ENCODE measurements at regions not wholly inside any gene's neighbourhood (a gene's known extent, or its start where the extent isn't known, plus 50 kb on each side); places are given as distances from the start of the nearest gene placed in this dataset.

DNA sequence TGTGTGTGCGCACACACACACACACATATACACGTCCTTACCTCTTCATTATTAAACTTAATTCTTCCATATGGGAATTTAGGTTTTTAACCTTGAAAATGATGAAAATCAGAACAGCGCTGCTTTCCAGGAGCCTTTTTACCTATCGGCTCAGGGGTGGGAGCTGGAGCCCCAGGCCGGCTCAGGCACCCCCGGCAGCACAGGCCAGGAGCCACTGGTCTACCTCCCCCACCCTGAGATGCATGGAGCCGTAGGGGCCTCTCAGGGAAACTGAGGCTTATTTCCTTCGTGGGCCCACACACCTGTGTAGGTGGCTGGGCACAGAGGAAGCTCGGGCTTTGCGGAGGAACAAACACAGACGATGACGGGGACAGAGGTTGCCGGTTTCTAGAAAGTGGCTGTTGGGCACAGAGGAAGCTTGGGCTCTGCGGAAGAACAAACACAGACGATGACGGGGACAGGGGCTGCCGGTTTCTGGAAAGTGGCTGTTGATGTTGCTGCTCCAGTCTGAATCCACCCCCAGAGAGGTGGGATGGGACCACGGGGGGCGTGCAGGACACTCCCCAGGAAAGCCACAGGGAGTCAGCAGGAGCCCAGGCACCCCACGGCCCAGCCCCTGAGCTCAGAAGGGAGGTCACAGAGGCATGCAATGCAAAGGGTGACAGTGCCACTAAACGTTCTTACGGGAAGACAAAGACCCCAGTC, 149.4 kb downstream of the BRD1 start:
- Histone ChIP-seq H3K4me1 (ENCODE audit: control insufficient read depth in 1 of 2, insufficient read depth in 2 of 2, low read length in 2 of 2) (no peaks in the 10 kb centered on the region), H3K4me3 (ENCODE audit: low read depth in 1 of 2, low read length in 2 of 2) (no peak overlapping the region), H3K9ac (ENCODE audit: low read depth in 1 of 2, low read length in 2 of 2) (no peak overlapping the region), H3K9me3 (ENCODE audit: control insufficient read depth in 1 of 2, low read length in 2 of 2) (no peaks in the 10 kb centered on the region), H3K27ac (ENCODE audit: low read depth, low read length) (no peak overlapping the region), H3K27me3 (ENCODE audit: control insufficient read depth in 1 of 2, insufficient read depth in 2 of 2, low read length in 2 of 2) (peaks cover 2 to 4% of the 10 kb centered on the region in 2 donors), H3K36me3 (ENCODE audit: control insufficient read depth in 1 of 2, insufficient read depth in 2 of 2, low read length in 2 of 2) (no peaks in the 10 kb centered on the region)

DNA sequence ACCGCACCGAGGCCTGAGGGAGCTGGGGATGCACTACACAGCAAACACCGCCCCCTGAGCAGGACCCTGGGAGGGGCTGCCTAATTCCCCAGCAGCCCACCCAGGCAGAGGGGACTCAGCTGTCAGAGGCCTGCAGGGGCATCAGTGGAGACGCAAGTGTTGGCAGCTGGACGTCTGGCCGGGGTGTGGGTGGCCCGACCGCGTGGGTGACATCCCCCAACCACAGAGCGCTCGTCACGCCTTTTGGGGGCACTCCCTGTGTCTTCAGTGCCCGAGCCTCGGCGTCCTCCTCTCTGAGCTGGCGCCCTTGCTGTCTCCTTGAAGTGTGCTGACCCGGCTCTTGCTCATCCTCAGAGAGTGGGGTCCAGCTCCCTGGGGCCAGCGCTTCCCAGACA, 150.2 kb downstream of the BRD1 start:
- Histone ChIP-seq H3K9me3 (ENCODE audit: control insufficient read depth in 1 of 2, low read length in 2 of 2) (no peaks in the 10 kb centered on the region), H3K27me3 (ENCODE audit: control insufficient read depth in 1 of 2, insufficient read depth in 2 of 2, low read length in 2 of 2) (peaks cover 2 to 4% of the 10 kb centered on the region in 2 donors), H3K4me3 (ENCODE audit: low read depth in 1 of 2, low read length in 2 of 2) (no peak overlapping the region), H3K4me1 (ENCODE audit: control insufficient read depth in 1 of 2, insufficient read depth in 2 of 2, low read length in 2 of 2) (no peaks in the 10 kb centered on the region), H3K9ac (ENCODE audit: low read depth in 1 of 2, low read length in 2 of 2) (no peak overlapping the region), H3K36me3 (ENCODE audit: control insufficient read depth in 1 of 2, insufficient read depth in 2 of 2, low read length in 2 of 2) (no peaks in the 10 kb centered on the region), H3K27ac (ENCODE audit: low read depth, low read length) (no peak overlapping the region)

DNA sequence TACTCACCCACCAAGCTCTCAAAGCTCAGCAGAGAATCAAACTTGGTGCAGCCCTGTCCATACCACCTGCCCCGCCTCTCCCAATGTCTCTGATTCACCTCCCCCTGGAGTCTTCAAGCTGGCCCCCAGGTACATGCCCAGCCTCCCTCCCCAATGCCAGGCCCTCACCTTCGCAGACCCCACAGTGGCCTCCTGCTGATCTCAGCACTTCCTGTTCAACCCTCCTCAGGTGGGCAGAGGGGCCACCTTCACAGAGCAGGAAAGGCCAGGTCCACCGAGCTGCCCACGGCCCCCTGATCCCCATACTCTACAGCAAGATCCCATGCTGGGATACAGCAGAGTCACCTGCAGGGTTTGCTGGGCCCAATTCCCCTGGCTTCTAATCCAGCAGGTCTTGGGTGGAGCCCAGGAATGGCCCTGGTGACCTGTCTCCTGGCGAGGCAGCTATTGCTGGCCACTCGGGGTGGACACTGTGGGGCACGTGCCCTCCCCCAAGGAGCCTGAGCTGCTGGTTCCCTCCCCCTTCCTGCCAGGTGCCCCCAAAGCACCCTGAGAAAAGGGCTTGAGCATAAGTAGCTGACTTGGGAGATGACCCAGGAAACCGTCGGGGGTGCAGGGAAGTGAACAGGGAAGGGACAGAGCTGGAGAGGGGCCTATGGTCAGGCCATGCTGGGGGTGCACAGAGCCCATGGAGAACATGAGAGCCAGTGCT, 150.7 kb downstream of the BRD1 start:
- Histone ChIP-seq H3K27ac (ENCODE audit: low read depth, low read length) (no peak overlapping the region), H3K4me3 (ENCODE audit: low read depth in 1 of 2, low read length in 2 of 2) (no peak overlapping the region), H3K9ac (ENCODE audit: low read depth in 1 of 2, low read length in 2 of 2) (no peak overlapping the region), H3K36me3 (ENCODE audit: control insufficient read depth in 1 of 2, insufficient read depth in 2 of 2, low read length in 2 of 2) (no peaks in the 10 kb centered on the region), H3K27me3 (ENCODE audit: control insufficient read depth in 1 of 2, insufficient read depth in 2 of 2, low read length in 2 of 2) (peaks cover 4 to 6% of the 10 kb centered on the region in 2 donors), H3K9me3 (ENCODE audit: control insufficient read depth in 1 of 2, low read length in 2 of 2) (no peaks in the 10 kb centered on the region), H3K4me1 (ENCODE audit: control insufficient read depth in 1 of 2, insufficient read depth in 2 of 2, low read length in 2 of 2) (no peaks in the 10 kb centered on the region)

DNA sequence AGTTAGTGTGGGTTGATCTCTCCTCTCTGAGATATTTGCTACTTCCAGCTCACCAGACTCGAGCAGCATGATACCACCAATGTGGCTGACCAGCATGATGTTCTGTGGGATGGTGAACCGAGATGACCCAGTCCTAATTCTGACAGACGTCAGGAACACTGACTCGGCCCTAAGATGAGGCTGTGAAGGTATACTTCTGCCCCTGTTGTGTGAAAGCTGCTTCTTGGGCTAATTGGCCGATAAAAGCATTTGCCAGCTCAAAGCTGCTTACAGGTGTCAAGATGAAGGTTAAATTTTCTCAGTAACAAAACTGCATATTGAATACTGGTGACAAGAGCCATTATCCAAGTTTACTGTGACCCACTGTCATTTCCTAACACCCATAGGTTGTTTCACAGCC, 151.4 kb downstream of the BRD1 start:
- no peaks in the 10 kb centered on the region for H3K36me3 ChIP-seq (ENCODE audit: control insufficient read depth in 1 of 2, insufficient read depth in 2 of 2, low read length in 2 of 2)
- H3K9me3 ChIP-seq (ENCODE audit: control insufficient read depth in 1 of 2, low read length in 2 of 2), result no peaks in the 10 kb centered on the region
- H3K27ac ChIP-seq (ENCODE audit: low read depth, low read length), result no peak overlapping the region
- no peak overlapping the region for H3K9ac ChIP-seq (ENCODE audit: low read depth in 1 of 2, low read length in 2 of 2)
- H3K27me3 ChIP-seq (ENCODE audit: control insufficient read depth in 1 of 2, insufficient read depth in 2 of 2, low read length in 2 of 2), result peaks cover 10 to 13% of the 10 kb centered on the region in 2 donors
- H3K4me1 ChIP-seq (ENCODE audit: control insufficient read depth in 1 of 2, insufficient read depth in 2 of 2, low read length in 2 of 2), result no peaks in the 10 kb centered on the region
- no peak overlapping the region for H3K4me3 ChIP-seq (ENCODE audit: low read depth in 1 of 2, low read length in 2 of 2)

DNA sequence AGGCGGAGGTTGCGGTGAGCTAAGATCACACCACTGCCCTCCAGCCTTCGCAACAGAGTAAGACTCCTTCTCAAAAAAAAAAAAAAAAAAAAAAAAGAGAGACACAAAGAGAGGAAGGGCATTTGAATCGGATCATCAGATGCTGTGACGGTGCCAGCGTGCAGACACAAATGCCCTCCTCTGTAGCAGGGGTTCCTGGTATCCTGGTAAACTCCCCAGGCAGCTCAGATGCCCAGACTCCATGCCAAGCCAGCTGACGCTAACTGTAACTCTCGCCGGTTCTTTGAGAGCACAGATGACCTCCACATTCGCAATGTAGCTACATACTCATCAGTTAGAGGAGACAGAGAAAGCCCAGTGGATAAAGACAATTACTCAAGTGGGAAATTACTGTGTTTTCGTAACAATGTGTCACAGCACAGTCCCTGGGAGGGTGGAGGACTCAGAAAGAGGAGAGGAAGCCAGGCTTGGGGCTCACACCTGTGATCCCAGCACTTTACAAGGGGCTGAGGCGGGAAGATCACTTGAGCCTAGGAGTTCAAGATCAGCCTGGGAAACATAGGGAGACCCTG, 153.1 kb downstream of the BRD1 start:
- Histone ChIP-seq H3K27me3 (ENCODE audit: control insufficient read depth in 1 of 2, insufficient read depth in 2 of 2, low read length in 2 of 2) (peaks cover 13 to 19% of the 10 kb centered on the region in 2 donors), H3K36me3 (ENCODE audit: control insufficient read depth in 1 of 2, insufficient read depth in 2 of 2, low read length in 2 of 2) (no peaks in the 10 kb centered on the region), H3K9ac (ENCODE audit: low read depth in 1 of 2, low read length in 2 of 2) (no peak overlapping the region), H3K4me3 (ENCODE audit: low read depth in 1 of 2, low read length in 2 of 2) (no peak overlapping the region), H3K27ac (ENCODE audit: low read depth, low read length) (no peak overlapping the region), H3K9me3 (ENCODE audit: control insufficient read depth in 1 of 2, low read length in 2 of 2) (no peaks in the 10 kb centered on the region), H3K4me1 (ENCODE audit: control insufficient read depth in 1 of 2, insufficient read depth in 2 of 2, low read length in 2 of 2) (no peaks in the 10 kb centered on the region)

DNA sequence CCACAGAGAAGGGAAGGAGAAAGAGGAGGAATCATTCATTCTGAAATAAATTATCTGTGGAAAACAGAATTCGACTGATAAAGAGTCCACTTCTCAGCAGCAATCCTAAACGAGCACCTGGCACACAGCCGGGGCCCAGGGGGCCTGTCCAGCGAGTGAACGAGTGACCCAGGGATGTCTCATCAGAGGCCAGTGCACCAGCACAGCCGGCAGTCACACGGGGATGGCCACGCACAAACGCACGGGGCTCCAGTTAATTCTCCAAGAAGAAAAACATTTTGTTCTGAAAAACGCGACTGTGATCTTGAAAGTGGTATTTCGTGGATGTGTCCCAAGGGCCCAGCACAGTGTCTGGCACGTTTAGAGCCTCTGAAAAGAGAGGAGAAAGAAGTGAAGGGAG, 154.6 kb downstream of the BRD1 start:
- no peak overlapping the region for H3K9ac ChIP-seq (ENCODE audit: low read depth in 1 of 2, low read length in 2 of 2)
- no peaks in the 10 kb centered on the region for H3K9me3 ChIP-seq (ENCODE audit: control insufficient read depth in 1 of 2, low read length in 2 of 2)
- peaks cover 21 to 23% of the 10 kb centered on the region in 2 donors for H3K27me3 ChIP-seq (ENCODE audit: control insufficient read depth in 1 of 2, insufficient read depth in 2 of 2, low read length in 2 of 2)
- no peaks in the 10 kb centered on the region for H3K4me1 ChIP-seq (ENCODE audit: control insufficient read depth in 1 of 2, insufficient read depth in 2 of 2, low read length in 2 of 2)
- no peaks in the 10 kb centered on the region for H3K36me3 ChIP-seq (ENCODE audit: control insufficient read depth in 1 of 2, insufficient read depth in 2 of 2, low read length in 2 of 2)
- no peak overlapping the region for H3K4me3 ChIP-seq (ENCODE audit: low read depth in 1 of 2, low read length in 2 of 2)
- H3K27ac ChIP-seq (ENCODE audit: low read depth, low read length), result no peak overlapping the region

DNA sequence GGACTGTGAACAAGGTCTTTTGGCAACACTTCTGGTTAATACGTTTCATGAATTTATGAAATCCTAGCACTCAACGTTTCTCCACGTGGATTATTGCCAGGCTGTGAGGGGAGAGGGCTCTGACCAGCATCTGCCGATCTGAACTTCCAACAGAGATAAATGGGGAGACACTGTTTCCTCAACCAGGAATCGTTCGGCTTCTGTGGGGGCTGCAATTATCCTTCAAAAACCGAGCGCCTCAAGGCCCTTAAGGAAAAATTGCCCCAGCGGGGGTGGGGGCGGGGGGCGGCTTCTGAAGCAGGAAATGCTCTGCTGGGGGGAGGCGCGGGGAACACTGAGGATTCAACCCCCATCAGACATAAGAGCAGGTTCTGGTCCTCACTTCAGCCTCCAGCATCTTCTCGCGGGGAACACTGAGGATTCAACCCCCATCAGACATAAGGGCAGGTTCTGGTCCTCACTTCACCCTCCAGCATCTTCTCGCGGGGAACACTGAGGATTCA, 155.6 kb downstream of the BRD1 start:
- Histone ChIP-seq H3K36me3 (ENCODE audit: control insufficient read depth in 1 of 2, insufficient read depth in 2 of 2, low read length in 2 of 2) (no peaks in the 10 kb centered on the region), H3K27me3 (ENCODE audit: control insufficient read depth in 1 of 2, insufficient read depth in 2 of 2, low read length in 2 of 2) (peaks cover 21 to 23% of the 10 kb centered on the region in 2 donors), H3K27ac (ENCODE audit: low read depth, low read length) (no peak overlapping the region)

DNA sequence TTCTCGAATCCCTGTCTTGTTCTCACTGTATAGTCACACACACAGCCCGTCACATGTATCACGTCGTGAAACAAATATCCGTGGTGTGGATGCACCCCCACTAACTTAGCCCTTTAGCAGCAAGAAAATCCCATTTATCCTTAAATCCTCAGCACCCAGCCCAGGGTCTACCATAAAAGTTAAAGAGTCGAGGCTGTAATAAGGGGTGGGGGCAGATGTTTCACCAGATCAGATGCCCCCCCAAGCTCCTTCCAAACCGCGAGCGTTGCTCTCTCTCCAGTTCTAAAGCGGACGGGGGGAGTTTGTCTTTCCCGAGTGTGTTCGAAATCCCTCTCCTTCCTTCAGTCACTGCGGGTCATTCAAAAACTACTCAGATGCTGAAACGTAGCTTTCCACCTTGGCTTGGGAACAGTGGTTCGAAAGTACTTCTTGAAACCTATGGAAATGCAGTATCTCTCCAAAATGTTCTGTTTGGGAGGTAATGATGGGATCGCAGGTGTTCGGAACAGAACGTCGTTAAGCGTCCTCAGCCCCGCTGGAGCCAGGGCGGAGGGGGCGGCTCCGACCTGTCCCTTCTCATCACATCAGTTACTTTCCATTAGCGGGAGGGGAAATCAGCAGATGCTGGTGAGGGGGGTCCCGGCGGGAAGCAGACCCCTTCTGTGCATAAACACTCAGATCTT, 156.2 kb downstream of the BRD1 start:
- Histone ChIP-seq H3K9ac (ENCODE audit: low read depth in 1 of 2, low read length in 2 of 2) (no peak overlapping the region), H3K4me1 (ENCODE audit: control insufficient read depth in 1 of 2, insufficient read depth in 2 of 2, low read length in 2 of 2) (no peaks in the 10 kb centered on the region), H3K27me3 (ENCODE audit: control insufficient read depth in 1 of 2, insufficient read depth in 2 of 2, low read length in 2 of 2) (peaks cover 19 to 21% of the 10 kb centered on the region in 2 donors), H3K4me3 (ENCODE audit: low read depth in 1 of 2, low read length in 2 of 2) (no peak overlapping the region), H3K36me3 (ENCODE audit: control insufficient read depth in 1 of 2, insufficient read depth in 2 of 2, low read length in 2 of 2) (no peaks in the 10 kb centered on the region), H3K27ac (ENCODE audit: low read depth, low read length) (no peak overlapping the region), H3K9me3 (ENCODE audit: control insufficient read depth in 1 of 2, low read length in 2 of 2) (no peaks in the 10 kb centered on the region)

More for the DNA sequence above, 155.6 kb downstream of the BRD1 start:
- no peak overlapping the region for H3K9ac ChIP-seq (ENCODE audit: low read depth in 1 of 2, low read length in 2 of 2)
- no peaks in the 10 kb centered on the region for H3K9me3 ChIP-seq (ENCODE audit: control insufficient read depth in 1 of 2, low read length in 2 of 2)
- H3K4me3 ChIP-seq (ENCODE audit: low read depth in 1 of 2, low read length in 2 of 2), result no peak overlapping the region
- no peaks in the 10 kb centered on the region for H3K4me1 ChIP-seq (ENCODE audit: control insufficient read depth in 1 of 2, insufficient read depth in 2 of 2, low read length in 2 of 2)

DNA sequence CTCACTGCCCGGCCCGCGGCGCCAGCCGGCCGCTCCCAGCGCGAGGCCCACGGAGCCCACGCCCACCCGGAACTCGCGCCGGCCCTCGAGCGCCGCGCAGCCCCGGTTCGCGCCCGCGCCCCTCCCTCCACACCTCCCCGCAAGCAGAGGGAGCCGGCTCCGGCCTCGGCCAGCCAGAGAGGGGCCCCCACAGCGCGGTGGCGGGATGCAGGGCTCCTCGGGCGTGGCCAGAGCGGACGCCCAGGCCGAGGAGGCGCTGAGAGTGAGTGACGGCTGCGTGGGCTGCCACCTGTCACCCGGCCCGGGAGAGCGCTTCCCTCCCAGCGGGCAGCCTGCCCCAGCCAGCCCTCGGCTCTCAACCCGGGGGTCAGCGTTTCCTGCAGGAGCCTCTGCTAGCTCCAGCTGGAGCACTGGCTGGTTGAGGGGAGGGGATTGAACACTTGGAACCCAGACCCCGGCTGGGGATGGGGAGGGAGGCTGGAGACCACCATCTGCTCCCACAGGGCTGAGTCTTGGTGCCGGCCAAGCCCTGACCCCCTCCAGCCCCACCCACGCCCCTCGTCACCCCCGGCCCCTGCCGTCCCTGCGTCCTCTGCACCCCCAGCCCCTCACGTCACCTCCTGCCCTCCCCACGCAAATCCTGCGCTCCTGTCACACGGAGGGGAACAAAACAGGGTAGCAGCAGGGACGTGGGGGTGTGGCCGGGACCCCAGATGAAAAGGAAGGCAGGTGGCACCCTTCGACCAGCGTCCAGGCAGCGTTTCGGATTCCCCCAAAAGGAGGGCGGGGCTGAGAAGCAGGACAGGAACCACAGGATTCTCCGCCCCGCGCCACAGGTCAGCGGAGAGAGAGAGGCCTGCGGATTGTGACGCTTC, 157.0 kb downstream of the BRD1 start:
- Histone ChIP-seq H3K4me3 (ENCODE audit: low read depth in 1 of 2, low read length in 2 of 2) (peak overlapping the region in 1 of 2 donors; percentile 48), H3K9ac (ENCODE audit: low read depth in 1 of 2, low read length in 2 of 2) (no peak overlapping the region), H3K27me3 (ENCODE audit: control insufficient read depth in 1 of 2, insufficient read depth in 2 of 2, low read length in 2 of 2) (peaks cover 19% of the 10 kb centered on the region in 2 donors), H3K36me3 (ENCODE audit: control insufficient read depth in 1 of 2, insufficient read depth in 2 of 2, low read length in 2 of 2) (no peaks in the 10 kb centered on the region), H3K27ac (ENCODE audit: low read depth, low read length) (no peak overlapping the region), H3K9me3 (ENCODE audit: control insufficient read depth in 1 of 2, low read length in 2 of 2) (no peaks in the 10 kb centered on the region), H3K4me1 (ENCODE audit: control insufficient read depth in 1 of 2, insufficient read depth in 2 of 2, low read length in 2 of 2) (no peaks in the 10 kb centered on the region)

Measured in duodenal mucosa (tissue), 2 donors.